Endothelial cell of umbilical vein (primary cell): ENCODE measurements at regions not wholly inside any gene's neighbourhood (a gene's known extent, or its start where the extent isn't known, plus 50 kb on each side); places are given as distances from the start of the nearest gene placed in this dataset.

ENCODE experiments used
- BruUV-seq: library from RNA; stranded (reverse); fragments of 400-500 nt; replicated peaks from 2 replicates; lab custom pipeline; 2021; lab: Mats Ljungman, UMichigan
- CTCF ChIA-PET: fragments of 300-600, 350-600 bp; sonication (Branson Sonifier 250); formaldehyde crosslinking; loops from one replicate; lab custom pipeline; 2021; ENCODE audit warnings: antibody characterized with exemption, inconsistent platforms; lab: Charles Lee
- POLR2A ChIA-PET: fragments of 300-600, 350-600 bp; sonication (Branson Sonifier 250); formaldehyde crosslinking; loops from one replicate; lab custom pipeline; 2021; ENCODE audit warnings: antibody characterized with exemption, inconsistent platforms; lab: Charles Lee
- DNase-seq: peaks from one replicate; pipeline ENCODE4 v3.0.0-alpha.2; 2011; ENCODE audit warnings: low read depth, low spot score
- FAIRE-seq: peaks from 2 replicates; lab custom pipeline; 2011; peaks lifted over from hg19 to GRCh38; lab: Jason Lieb, UNC
- H2AFZ ChIP-seq: 2 replicates; pipeline ENCODE4 v1.6.0; 2012; ENCODE audit warnings: low read depth, low read length, control low read depth, inconsistent platforms
- H3K27ac ChIP-seq: 2 replicates; pipeline ENCODE4 v1.5.1; 2011; ENCODE audit warnings: low read depth, mild to moderate bottlenecking, control low read depth, low read length, moderate library complexity; ENCODE audit not compliant: insufficient read depth
- H3K27me3 ChIP-seq, 2 experiments: 2 replicates each; pipeline versions ENCODE4 v1.6.0 to v1.6.1; 2011; ENCODE audit warnings: low read length in 2 of 2, mixed read lengths in 1 of 2; ENCODE audit not compliant: control insufficient read depth in 2 of 2, insufficient read depth in 2 of 2
- H3K36me3 ChIP-seq, 2 experiments: 2 replicates in 1 of 2; 3 replicates in 1 of 2; pipeline ENCODE4 v1.5.1; 2011; ENCODE audit warnings: low read length in 2 of 2, mild to moderate bottlenecking in 1 of 2, moderate library complexity in 1 of 2; ENCODE audit not compliant: control insufficient read depth in 2 of 2, insufficient read depth in 2 of 2; ENCODE audit errors: extremely low read depth in 1 of 2
- H3K4me1 ChIP-seq: 3 replicates; pipeline ENCODE4 v1.5.1; 2011; ENCODE audit warnings: mild to moderate bottlenecking, low read length; ENCODE audit not compliant: control insufficient read depth, insufficient read depth; ENCODE audit errors: extremely low read depth
- H3K4me2 ChIP-seq: 2 replicates; pipeline ENCODE4 v1.6.1; 2011; ENCODE audit warnings: low read length, control low read depth, mixed read lengths; ENCODE audit not compliant: insufficient read depth
- H3K4me3 ChIP-seq, 3 experiments: fragments of 200-600 bp in 1 of 3; sonication (generic), shearing (Covaris generic) in 1 of 3; replicated peaks in 1 of 3; 2 replicates each; pipeline ENCODE4 v1.5.1; 2011 to 2016; ENCODE audit warnings: control low read depth in 3 of 3, low read length in 3 of 3, mild to moderate bottlenecking in 2 of 3, inconsistent platforms in 1 of 3, low read depth in 1 of 3, moderate library complexity in 1 of 3; ENCODE audit not compliant: insufficient read depth in 1 of 3
- H3K79me2 ChIP-seq: 2 replicates; pipeline ENCODE4 v1.6.0; 2012; ENCODE audit warnings: low read length, inconsistent platforms; ENCODE audit not compliant: control insufficient read depth, insufficient read depth
- H3K9ac ChIP-seq: replicated peaks from 2 replicates; pipeline ENCODE3; 2011; ENCODE audit warnings: low read length, control low read depth; ENCODE audit not compliant: insufficient read depth; ENCODE audit errors: extremely low read depth
- H3K9me1 ChIP-seq: replicated peaks from 3 replicates; pipeline ENCODE4 v1.6.0; 2011; ENCODE audit warnings: mild to moderate bottlenecking, low read length; ENCODE audit not compliant: control insufficient read depth, insufficient read depth; ENCODE audit errors: extremely low read depth
- H3K9me3 ChIP-seq: replicated peaks from 2 replicates; pipeline ENCODE4 v1.5.1; 2012; ENCODE audit warnings: low read length, inconsistent platforms; ENCODE audit not compliant: control insufficient read depth, insufficient read depth
- H4K20me1 ChIP-seq: replicated peaks from 2 replicates; pipeline ENCODE3; 2011; ENCODE audit warnings: mild to moderate bottlenecking, low read length; ENCODE audit not compliant: control insufficient read depth, insufficient read depth; ENCODE audit errors: extremely low read depth
- EZH2 ChIP-seq: IDR thresholded peaks from 2 replicates; pipeline ENCODE4 v1.6.1; 2012; ENCODE audit warnings: borderline replicate concordance, low read depth, mild to moderate bottlenecking, moderate library complexity, low read length, inconsistent platforms; ENCODE audit not compliant: severe bottlenecking
- FOS ChIP-seq: IDR thresholded peaks from 2 replicates; pipeline ENCODE4 v1.6.1; 2011; ENCODE audit warnings: mild to moderate bottlenecking, low read length, moderate library complexity, borderline replicate concordance; ENCODE audit not compliant: insufficient read depth
- GATA2 ChIP-seq: IDR thresholded peaks from 2 replicates; pipeline ENCODE4 v1.7.0; 2011; ENCODE audit warnings: low read depth, mild to moderate bottlenecking, moderate library complexity, mixed read lengths, low read length; ENCODE audit not compliant: insufficient read length, insufficient read depth
- JUN ChIP-seq: IDR thresholded peaks from 2 replicates; pipeline ENCODE4 v1.6.1; 2011; ENCODE audit warnings: borderline replicate concordance, low read depth; ENCODE audit not compliant: insufficient read length, insufficient read depth
- MAX ChIP-seq: IDR thresholded peaks from 2 replicates; pipeline ENCODE4 v1.6.1; 2011; ENCODE audit not compliant: insufficient read depth, insufficient read length
- MYC ChIP-seq: IDR thresholded peaks from one replicate; pipeline ENCODE4 v1.6.1; 2011; ENCODE audit warnings: mild to moderate bottlenecking, low read depth, low read length
- POLR2A ChIP-seq: IDR thresholded peaks from 2 replicates; pipeline ENCODE4 v1.6.1; 2012; ENCODE audit warnings: low read depth, mild to moderate bottlenecking, control low read depth, low read length
- POLR2AphosphoS5 ChIP-seq: IDR thresholded peaks from 2 replicates; pipeline ENCODE4 v1.6.1; 2012; ENCODE audit warnings: low read depth, mild to moderate bottlenecking, control low read depth, low read length, moderate library complexity; ENCODE audit not compliant: insufficient read depth
- dilution Hi-C: fragments of 300-500 bp; cut with MboI; formaldehyde crosslinking; loops from one replicate; pipeline ENCODE4 v1.15.0; 2019; ENCODE audit warnings: low sequenced_read_pairs; ENCODE audit not compliant: extremely low pct_ligation_motif_present
- intact Hi-C: fragments of 100-400 bp; cut with micrococcal nuclease; formaldehyde crosslinking; loops from one replicate; pipeline ENCODE4 v1.10.0; 2022
- TF ChIP-seq, protein P1 (sequence below), 2 donors: IDR thresholded peaks; 1 replicate in 1 of 2; 2 replicates in 1 of 2; pipeline ENCODE4 v1.5.1; 2011; ENCODE audit warnings: low read length in 2 of 2, mild to moderate bottlenecking in 2 of 2, moderate library complexity in 2 of 2, control low read depth in 1 of 2, inconsistent platforms in 1 of 2, low read depth in 1 of 2; ENCODE audit not compliant: insufficient read depth in 1 of 2; ENCODE audit errors: extremely low read depth in 1 of 2

DNA sequence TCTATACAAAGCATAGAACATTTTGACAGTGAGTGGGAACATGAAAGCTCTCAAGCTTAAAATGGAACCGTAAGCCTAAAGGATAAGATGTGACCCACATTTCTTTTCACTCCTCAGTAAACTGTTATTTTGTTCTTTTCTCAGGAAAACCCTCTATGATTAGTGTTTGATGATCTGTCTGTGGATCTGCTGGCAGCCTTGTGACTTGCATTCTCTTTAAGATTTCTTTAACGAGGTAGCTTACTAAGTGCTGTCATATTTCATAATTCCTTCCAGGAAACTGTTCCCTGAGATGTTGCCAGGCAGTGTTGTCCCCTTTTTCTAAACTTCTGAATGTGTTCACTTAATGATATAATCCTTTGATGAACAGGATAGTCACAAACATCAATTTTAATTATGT lies 167.6 kb downstream of the PYDC2 start:
- Histone ChIP-seq H2AFZ (no peak overlapping the region), H3K4me2 (no peak overlapping the region), H3K4me1 (no peaks in the 10 kb centered on the region), H3K9ac (no peak overlapping the region), H3K79me2 (no peaks in the 10 kb centered on the region), H3K4me3 (no peak overlapping the region), H4K20me1 (no peaks in the 10 kb centered on the region), H3K27me3 (no peaks in the 10 kb centered on the region), H3K27ac (no peak overlapping the region), H3K9me1 (no peaks in the 10 kb centered on the region), H3K9me3 (no peaks in the 10 kb centered on the region), H3K36me3 (no peaks in the 10 kb centered on the region)
- ChIA-PET CTCF (no interaction called here), POLR2A (no interaction called here)
- intact Hi-C loops, result no loop called here
- DNase-seq (no peak), FAIRE-seq (no peak)
- dilution Hi-C loops, result no loop called here
- no TSS peak for BruUV-seq
- TF ChIP-seq, protein P1, sequence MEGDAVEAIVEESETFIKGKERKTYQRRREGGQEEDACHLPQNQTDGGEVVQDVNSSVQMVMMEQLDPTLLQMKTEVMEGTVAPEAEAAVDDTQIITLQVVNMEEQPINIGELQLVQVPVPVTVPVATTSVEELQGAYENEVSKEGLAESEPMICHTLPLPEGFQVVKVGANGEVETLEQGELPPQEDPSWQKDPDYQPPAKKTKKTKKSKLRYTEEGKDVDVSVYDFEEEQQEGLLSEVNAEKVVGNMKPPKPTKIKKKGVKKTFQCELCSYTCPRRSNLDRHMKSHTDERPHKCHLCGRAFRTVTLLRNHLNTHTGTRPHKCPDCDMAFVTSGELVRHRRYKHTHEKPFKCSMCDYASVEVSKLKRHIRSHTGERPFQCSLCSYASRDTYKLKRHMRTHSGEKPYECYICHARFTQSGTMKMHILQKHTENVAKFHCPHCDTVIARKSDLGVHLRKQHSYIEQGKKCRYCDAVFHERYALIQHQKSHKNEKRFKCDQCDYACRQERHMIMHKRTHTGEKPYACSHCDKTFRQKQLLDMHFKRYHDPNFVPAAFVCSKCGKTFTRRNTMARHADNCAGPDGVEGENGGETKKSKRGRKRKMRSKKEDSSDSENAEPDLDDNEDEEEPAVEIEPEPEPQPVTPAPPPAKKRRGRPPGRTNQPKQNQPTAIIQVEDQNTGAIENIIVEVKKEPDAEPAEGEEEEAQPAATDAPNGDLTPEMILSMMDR (IDR thresholded peaks at IDR 0.05; ENCODE audit: extremely low read depth in 1 of 2, insufficient read depth in 1 of 2, low read depth in 1 of 2, low read length in 2 of 2), result no peak
- TF ChIP-seq MYC (no peak), JUN (no peak), EZH2 (no peak), POLR2A (no peak), POLR2AphosphoS5 (no peak), GATA2 (no peak), MAX (no peak), FOS (no peak)
